ENCODE measurements at regions not wholly inside any gene's neighbourhood (a gene's known extent, or its start where the extent isn't known, plus 50 kb on each side); places are given as distances from the start of the nearest gene placed in this dataset.

- H3K36me3 Mint-ChIP-seq (ENCODE audit: low read depth) = no peaks in the 10 kb centered on the region
- H3K27ac Mint-ChIP-seq = no peak overlapping the region
- DNase-seq (no peak), ATAC-seq (no peak)
- H3K27me3 Mint-ChIP-seq = no peaks in the 10 kb centered on the region
- peaks cover 11% of the 10 kb centered on the region for H3K9me3 Mint-ChIP-seq (ENCODE audit: low read depth)
- POLR2A ChIA-PET = no interaction called here
- no peaks in the 10 kb centered on the region for H3K4me1 Mint-ChIP-seq
- CTCF ChIA-PET = no interaction called here
- intact Hi-C loops (cut with DNase I, micrococcal nuclease) = loop anchor here in 1 of 2 experiments (10.0 kb wide), 1 partner anchor 62 kb away; no protein-coding TSS in a partner anchor
- no peak overlapping the region for H3K4me3 Mint-ChIP-seq
Observed at GRCh38 chr18:39753178-39753577, 2187.6 kb upstream of the CELF4 start.

GRCh38 chr18:39752351-39752750, 2186.8 kb upstream of the CELF4 start:
- no peak for ATAC-seq
- POLR2A ChIA-PET = no interaction called here
- H3K27ac Mint-ChIP-seq = no peak overlapping the region
- intact Hi-C loops (cut with DNase I, micrococcal nuclease) = loop anchor here in 1 of 2 experiments (10.0 kb wide), 1 partner anchor 62 kb away; no protein-coding TSS in a partner anchor
- CTCF ChIA-PET = no interaction called here
- H3K9me3 Mint-ChIP-seq (ENCODE audit: low read depth) = peaks cover 9% of the 10 kb centered on the region
- H3K4me3 Mint-ChIP-seq = no peak overlapping the region
- no peaks in the 10 kb centered on the region for H3K27me3 Mint-ChIP-seq
- DNase-seq = no peak
- no peaks in the 10 kb centered on the region for H3K4me1 Mint-ChIP-seq
- no peaks in the 10 kb centered on the region for H3K36me3 Mint-ChIP-seq (ENCODE audit: low read depth)

- intact Hi-C loops (cut with DNase I, micrococcal nuclease) = loop anchor here in 1 of 2 experiments (10.0 kb wide), 1 partner anchor 63 kb away; no protein-coding TSS in a partner anchor
- no peak overlapping the region for H3K27ac Mint-ChIP-seq
- H3K4me1 Mint-ChIP-seq = no peaks in the 10 kb centered on the region
- no peak overlapping the region for H3K4me3 Mint-ChIP-seq
- no peak for DNase-seq
- no peaks in the 10 kb centered on the region for H3K27me3 Mint-ChIP-seq
- ChIA-PET POLR2A (no interaction called here), CTCF (no interaction called here)
- no peak for ATAC-seq
- no peaks in the 10 kb centered on the region for H3K36me3 Mint-ChIP-seq (ENCODE audit: low read depth)
- peaks cover 9% of the 10 kb centered on the region for H3K9me3 Mint-ChIP-seq (ENCODE audit: low read depth)
Observed at GRCh38 chr18:39751921-39752320, 2186.3 kb upstream of the CELF4 start.

- no peak for ATAC-seq
- peaks cover 5% of the 10 kb centered on the region for H3K9me3 Mint-ChIP-seq (ENCODE audit: low read depth)
- no peaks in the 10 kb centered on the region for H3K4me1 Mint-ChIP-seq
- intact Hi-C loops (cut with DNase I, micrococcal nuclease) = loop anchor here in 1 of 2 experiments (10.0 kb wide), 1 partner anchor 64 kb away; no protein-coding TSS in a partner anchor
- no peaks in the 10 kb centered on the region for H3K27me3 Mint-ChIP-seq
- no peaks in the 10 kb centered on the region for H3K36me3 Mint-ChIP-seq (ENCODE audit: low read depth)
- CTCF ChIA-PET = no interaction called here
- no peak overlapping the region for H3K27ac Mint-ChIP-seq
- no peak overlapping the region for H3K4me3 Mint-ChIP-seq
- POLR2A ChIA-PET = no interaction called here
- DNase-seq = no peak
Observed at GRCh38 chr18:39751161-39751560, 2185.6 kb upstream of the CELF4 start.

- ATAC-seq (no peak), DNase-seq (no peak)
- no peaks in the 10 kb centered on the region for H3K4me1 Mint-ChIP-seq
- H3K9me3 Mint-ChIP-seq (ENCODE audit: low read depth) = peaks cover 3% of the 10 kb centered on the region
- no peaks in the 10 kb centered on the region for H3K27me3 Mint-ChIP-seq
- H3K27ac Mint-ChIP-seq = no peak overlapping the region
- no peak overlapping the region for H3K4me3 Mint-ChIP-seq
- H3K36me3 Mint-ChIP-seq (ENCODE audit: low read depth) = no peaks in the 10 kb centered on the region
- intact Hi-C loops (cut with DNase I, micrococcal nuclease) = no loop called here
- ChIA-PET CTCF (interaction anchor here (0.6 kb wide), 1 partner anchor 298 kb away, joined by 3 read pairs; no protein-coding TSS in a partner anchor), POLR2A (no interaction called here)
Observed at GRCh38 chr18:39749154-39749553, 2183.6 kb upstream of the CELF4 start.

- CTCF ChIA-PET = interaction anchor here (0.6 kb wide), 1 partner anchor 297 kb away, joined by 3 read pairs; no protein-coding TSS in a partner anchor
- Mint-ChIP-seq H3K27ac (no peak overlapping the region), H3K4me1 (no peaks in the 10 kb centered on the region), H3K4me3 (no peak overlapping the region), H3K27me3 (no peaks in the 10 kb centered on the region), H3K9me3 (ENCODE audit: low read depth) (peaks cover 1% of the 10 kb centered on the region), H3K36me3 (ENCODE audit: low read depth) (no peaks in the 10 kb centered on the region)
- intact Hi-C loops (cut with DNase I, micrococcal nuclease) = no loop called here
- ATAC-seq (no peak), DNase-seq (no peak)
- POLR2A ChIA-PET = no interaction called here
Observed at GRCh38 chr18:39748727-39749126, 2183.1 kb upstream of the CELF4 start.

- ATAC-seq = no peak
Observed at GRCh38 chr18:39746201-39746600, 2180.6 kb upstream of the CELF4 start.

GRCh38 chr18:39743463-39743862, 2177.9 kb upstream of the CELF4 start:
- CTCF ChIA-PET = no interaction called here
- intact Hi-C loops (cut with DNase I, micrococcal nuclease) = no loop called here
- H3K4me3 Mint-ChIP-seq = no peak overlapping the region
- no peaks in the 10 kb centered on the region for H3K27me3 Mint-ChIP-seq
- no peaks in the 10 kb centered on the region for H3K4me1 Mint-ChIP-seq
- H3K27ac Mint-ChIP-seq = no peak overlapping the region
- H3K36me3 Mint-ChIP-seq (ENCODE audit: low read depth) = no peaks in the 10 kb centered on the region
- POLR2A ChIA-PET = no interaction called here
- DNase-seq (no peak), ATAC-seq (no peak)
- H3K9me3 Mint-ChIP-seq (ENCODE audit: low read depth) = peaks cover 1% of the 10 kb centered on the region

More at GRCh38 chr18:39746201-39746600, 2180.6 kb upstream of the CELF4 start:
- H3K36me3 Mint-ChIP-seq (ENCODE audit: low read depth) = no peaks in the 10 kb centered on the region
- no peak overlapping the region for H3K4me3 Mint-ChIP-seq
- CTCF ChIA-PET = no interaction called here
- no peaks in the 10 kb centered on the region for H3K27me3 Mint-ChIP-seq
- intact Hi-C loops (cut with DNase I, micrococcal nuclease) = no loop called here
- H3K4me1 Mint-ChIP-seq = no peaks in the 10 kb centered on the region
- peaks cover 1% of the 10 kb centered on the region for H3K9me3 Mint-ChIP-seq (ENCODE audit: low read depth)
- no peak overlapping the region for H3K27ac Mint-ChIP-seq
- DNase-seq = no peak
- POLR2A ChIA-PET = no interaction called here

- Mint-ChIP-seq H3K9me3 (ENCODE audit: low read depth) (no peaks in the 10 kb centered on the region), H3K36me3 (ENCODE audit: low read depth) (no peaks in the 10 kb centered on the region), H3K27me3 (no peaks in the 10 kb centered on the region), H3K27ac (no peak overlapping the region), H3K4me3 (no peak overlapping the region), H3K4me1 (no peaks in the 10 kb centered on the region)
- POLR2A ChIA-PET = no interaction called here
- intact Hi-C loops (cut with DNase I, micrococcal nuclease) = no loop called here
- DNase-seq (no peak), ATAC-seq (no peak)
- CTCF ChIA-PET = no interaction called here
Observed at GRCh38 chr18:39741755-39742466, 2176.3 kb upstream of the CELF4 start.

GRCh38 chr18:39737869-39738268, 2172.3 kb upstream of the CELF4 start:
- CTCF ChIA-PET = no interaction called here
- ATAC-seq = no peak
- H3K27me3 Mint-ChIP-seq = no peaks in the 10 kb centered on the region

GRCh38 chr18:39732918-39733317, 2167.3 kb upstream of the CELF4 start:
- no peak overlapping the region for H3K27ac Mint-ChIP-seq
- H3K4me3 Mint-ChIP-seq = no peak overlapping the region
- ChIA-PET CTCF (no interaction called here), POLR2A (no interaction called here)
- no peaks in the 10 kb centered on the region for H3K4me1 Mint-ChIP-seq
- intact Hi-C loops (cut with DNase I, micrococcal nuclease) = no loop called here
- no peaks in the 10 kb centered on the region for H3K27me3 Mint-ChIP-seq
- H3K36me3 Mint-ChIP-seq (ENCODE audit: low read depth) = no peaks in the 10 kb centered on the region
- DNase-seq (no peak), ATAC-seq (no peak)
- H3K9me3 Mint-ChIP-seq (ENCODE audit: low read depth) = peaks cover 8% of the 10 kb centered on the region

More at GRCh38 chr18:39737869-39738268, 2172.3 kb upstream of the CELF4 start:
- Mint-ChIP-seq H3K9me3 (ENCODE audit: low read depth) (peaks cover 5% of the 10 kb centered on the region), H3K36me3 (ENCODE audit: low read depth) (no peaks in the 10 kb centered on the region), H3K4me1 (no peaks in the 10 kb centered on the region), H3K27ac (no peak overlapping the region), H3K4me3 (no peak overlapping the region)
- POLR2A ChIA-PET = no interaction called here
- intact Hi-C loops (cut with DNase I, micrococcal nuclease) = no loop called here
- no peak for DNase-seq

GRCh38 chr18:39730606-39731005, 2165.0 kb upstream of the CELF4 start:
- POLR2A ChIA-PET = no interaction called here
- intact Hi-C loops (cut with DNase I, micrococcal nuclease) = no loop called here
- ATAC-seq = no peak
- Mint-ChIP-seq H3K4me3 (no peak overlapping the region), H3K36me3 (ENCODE audit: low read depth) (no peaks in the 10 kb centered on the region), H3K4me1 (no peaks in the 10 kb centered on the region), H3K27me3 (no peaks in the 10 kb centered on the region), H3K9me3 (ENCODE audit: low read depth) (peaks cover 8% of the 10 kb centered on the region), H3K27ac (no peak overlapping the region)
- CTCF ChIA-PET = no interaction called here
- DNase-seq = no peak

Data from activated CD4-positive, alpha-beta T cell treated with anti-CD3 and anti-CD28 coated beads for 36 hours (primary cell).